ENCODE measurements at regions not wholly inside any gene's neighbourhood (a gene's known extent, or its start where the extent isn't known, plus 50 kb on each side); places are given as distances from the start of the nearest gene placed in this dataset.
A peak's percentile ranks its signal among the peaks of the same experiment; 100 is the strongest.

DNA sequence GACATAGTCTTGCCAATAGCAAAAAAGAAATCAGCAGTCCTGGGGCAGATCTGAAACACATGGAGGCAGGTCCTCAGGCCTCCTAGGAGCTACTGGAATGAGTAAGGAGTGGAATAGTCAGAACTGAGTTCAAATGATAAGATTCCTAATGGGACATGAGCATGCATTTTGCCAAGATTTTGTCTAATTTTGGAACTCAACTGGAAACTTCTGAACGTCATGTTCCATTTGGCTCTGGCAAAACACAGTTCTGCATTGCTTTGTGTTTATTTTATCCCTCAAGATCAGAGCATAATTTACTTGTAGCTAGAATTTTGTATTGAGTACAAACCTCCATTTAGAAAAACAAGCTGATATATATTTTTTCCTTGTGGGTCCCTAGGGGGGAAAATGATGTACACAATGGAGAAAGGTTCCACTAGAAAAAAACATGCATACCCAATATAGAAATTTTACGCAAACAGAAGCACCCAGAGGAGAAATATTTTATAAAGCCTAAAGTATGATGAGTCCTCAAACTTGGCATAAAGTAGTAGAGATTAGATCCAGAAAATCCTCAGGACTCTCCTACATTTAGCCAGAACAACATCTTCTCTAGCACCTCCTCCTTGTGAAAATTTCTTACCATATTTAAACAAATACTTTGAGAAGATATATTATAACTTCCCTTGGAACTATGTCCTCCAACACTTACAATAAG lies 149.0 kb upstream of the SERP2 start:
- no peak for ATAC-seq

- ATAC-seq, result no peak
Measured at GRCh38 chr13:44229371-44230030, 144.1 kb upstream of the SERP2 start.

DNA sequence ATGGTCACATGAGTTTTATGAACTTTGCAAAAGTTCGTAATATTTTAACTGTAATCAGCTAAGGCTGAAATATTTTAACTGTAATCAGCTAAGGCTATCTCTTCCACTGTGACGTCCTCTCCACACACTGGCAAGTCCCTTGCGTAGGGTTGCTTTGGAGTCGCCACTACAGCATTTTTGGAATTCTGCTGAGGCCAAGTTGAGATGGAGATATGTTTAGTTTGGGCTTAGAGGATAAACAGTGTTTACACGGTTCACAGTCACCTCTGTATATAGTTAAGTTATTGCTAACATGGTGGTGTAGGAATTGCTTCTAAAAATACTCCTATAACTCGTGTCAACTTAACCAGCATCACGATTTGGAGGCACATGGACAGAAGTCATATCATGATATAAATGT lies 143.6 kb upstream of the SERP2 start:
- no peak for ATAC-seq

- no peak for ATAC-seq
Measured at GRCh38 chr13:44230736-44231135, 142.9 kb upstream of the SERP2 start.

DNA sequence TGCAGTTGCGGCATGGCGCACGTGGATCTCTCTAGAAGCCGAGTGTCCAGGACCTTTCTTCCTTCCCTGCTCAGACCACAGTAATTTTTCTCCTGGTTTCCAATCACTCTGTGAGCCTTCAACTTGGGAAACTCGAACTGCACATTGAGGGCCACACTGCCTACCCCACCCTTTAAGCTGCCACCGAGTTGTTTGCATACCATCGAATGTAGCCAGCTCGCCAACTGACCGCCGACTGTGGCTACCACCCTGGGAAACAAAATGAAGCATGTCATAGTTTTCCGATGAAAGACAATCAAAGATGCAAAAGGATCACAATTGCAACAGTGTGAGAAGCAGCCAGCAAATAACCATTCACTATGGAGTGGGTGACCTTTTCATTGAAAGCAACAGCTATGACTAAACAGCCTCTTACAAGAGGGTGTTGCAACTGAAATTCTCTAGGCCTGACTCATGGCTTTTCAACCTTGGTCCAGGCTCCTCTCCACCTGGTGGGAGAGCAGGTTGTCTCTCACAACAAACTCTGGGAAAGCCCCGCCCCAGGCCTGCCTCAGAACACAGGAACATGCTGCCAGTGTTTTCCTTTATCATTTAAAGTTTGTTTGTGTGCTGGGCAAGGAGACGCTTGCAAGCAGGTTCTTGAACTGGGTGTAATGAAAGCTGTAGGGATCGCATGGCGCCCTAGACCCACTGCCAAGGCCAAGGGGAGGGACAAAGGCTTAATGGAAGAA lies 141.7 kb upstream of the SERP2 start:
- ATAC-seq, result peak; percentile 98

- no peak for ATAC-seq
Measured at GRCh38 chr13:44232774-44233173, 140.8 kb upstream of the SERP2 start.

DNA sequence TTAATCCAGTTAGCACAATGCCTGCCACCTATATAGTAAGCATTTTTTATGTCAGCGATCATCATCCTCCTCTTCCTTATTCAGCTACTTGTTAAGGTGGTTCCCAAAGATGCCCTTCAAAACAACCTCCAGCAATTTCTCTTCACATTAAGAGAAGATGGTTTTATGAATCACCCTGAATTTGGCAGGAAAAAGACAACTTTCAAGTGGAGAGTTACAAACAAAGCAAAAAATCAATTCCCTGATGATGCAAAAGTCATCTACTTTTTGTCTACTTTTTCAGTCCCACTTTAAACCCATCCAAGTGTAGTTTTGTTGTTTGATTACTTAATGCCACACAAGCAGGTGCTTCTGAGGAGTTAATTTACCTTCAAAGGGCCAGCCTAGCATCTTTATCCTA lies 139.1 kb upstream of the SERP2 start:
- ATAC-seq, result no peak

DNA sequence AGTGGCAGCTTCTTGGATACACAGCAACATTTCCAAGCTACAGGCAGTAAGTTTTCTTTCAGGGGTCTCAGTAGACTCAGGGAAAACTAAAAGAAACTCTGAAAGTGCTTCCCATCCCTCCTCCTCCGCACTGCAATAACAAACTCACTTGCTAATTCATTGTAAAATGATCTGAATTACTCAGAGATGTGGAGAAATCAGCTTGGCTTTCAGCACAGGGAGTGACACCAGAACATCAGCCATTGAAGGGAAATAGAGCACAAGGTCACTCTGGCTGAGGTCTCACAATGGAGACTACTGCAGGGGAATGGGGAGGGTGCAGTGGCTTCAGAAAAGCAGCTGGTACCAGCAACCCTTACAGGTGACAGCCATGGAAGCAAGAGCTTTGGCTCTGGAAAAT lies 137.3 kb upstream of the SERP2 start:
- no peak for ATAC-seq

- no peak for ATAC-seq
Measured at GRCh38 chr13:44236801-44237207, 136.8 kb upstream of the SERP2 start.

DNA sequence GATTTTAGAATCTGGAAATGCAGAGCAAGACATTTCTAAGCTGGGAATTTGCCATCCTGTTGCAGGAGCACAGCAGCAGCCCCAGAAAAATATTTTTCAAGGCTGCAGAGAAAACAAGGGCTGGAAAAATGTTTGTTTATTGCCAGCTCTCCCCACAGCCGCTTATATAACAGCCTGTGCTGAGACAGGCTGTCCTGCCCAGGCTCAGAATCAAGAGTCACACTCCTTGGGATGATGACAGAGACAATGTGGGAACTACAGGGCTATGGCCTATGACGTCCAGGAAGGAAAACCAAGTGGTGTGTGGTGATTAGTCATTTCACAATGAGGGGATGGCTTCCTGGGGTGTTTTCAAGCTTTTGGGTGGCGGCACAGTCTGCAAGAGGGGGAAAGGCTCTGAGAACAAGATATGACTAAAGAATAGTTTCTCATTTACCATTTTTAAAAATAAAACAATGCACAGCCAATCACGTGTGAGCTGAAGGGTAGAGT lies 136.3 kb upstream of the SERP2 start:
- peak; percentile 82 for ATAC-seq

GRCh38 chr13:44237881-44238421 lies 135.7 kb upstream of the SERP2 start:
- ATAC-seq, result peak; percentile 86

- ATAC-seq, result no peak
Measured at GRCh38 chr13:44240611-44241145, 132.9 kb upstream of the SERP2 start.

DNA sequence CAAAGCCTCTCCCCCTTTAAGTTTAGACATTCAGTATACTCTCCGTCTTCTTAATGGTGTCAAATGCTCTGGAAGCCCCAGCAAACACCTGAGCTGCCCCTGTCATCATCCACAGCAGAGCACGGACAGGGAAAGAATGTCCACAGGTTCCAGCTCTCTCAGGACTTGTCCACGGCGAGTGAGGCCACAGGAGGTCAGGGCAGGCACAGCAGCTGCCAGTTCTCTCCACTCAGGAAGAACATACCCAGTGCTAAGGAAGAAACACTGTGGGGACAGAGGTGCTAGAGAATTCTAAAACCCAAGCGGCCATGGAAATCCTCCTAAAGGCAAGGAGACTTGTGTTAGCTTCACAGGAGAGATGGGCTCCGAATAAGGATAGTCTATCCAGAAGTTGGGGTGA lies 132.0 kb upstream of the SERP2 start:
- ATAC-seq, result no peak

- no peak for ATAC-seq
Measured at GRCh38 chr13:44242766-44243165, 130.9 kb upstream of the SERP2 start.

DNA sequence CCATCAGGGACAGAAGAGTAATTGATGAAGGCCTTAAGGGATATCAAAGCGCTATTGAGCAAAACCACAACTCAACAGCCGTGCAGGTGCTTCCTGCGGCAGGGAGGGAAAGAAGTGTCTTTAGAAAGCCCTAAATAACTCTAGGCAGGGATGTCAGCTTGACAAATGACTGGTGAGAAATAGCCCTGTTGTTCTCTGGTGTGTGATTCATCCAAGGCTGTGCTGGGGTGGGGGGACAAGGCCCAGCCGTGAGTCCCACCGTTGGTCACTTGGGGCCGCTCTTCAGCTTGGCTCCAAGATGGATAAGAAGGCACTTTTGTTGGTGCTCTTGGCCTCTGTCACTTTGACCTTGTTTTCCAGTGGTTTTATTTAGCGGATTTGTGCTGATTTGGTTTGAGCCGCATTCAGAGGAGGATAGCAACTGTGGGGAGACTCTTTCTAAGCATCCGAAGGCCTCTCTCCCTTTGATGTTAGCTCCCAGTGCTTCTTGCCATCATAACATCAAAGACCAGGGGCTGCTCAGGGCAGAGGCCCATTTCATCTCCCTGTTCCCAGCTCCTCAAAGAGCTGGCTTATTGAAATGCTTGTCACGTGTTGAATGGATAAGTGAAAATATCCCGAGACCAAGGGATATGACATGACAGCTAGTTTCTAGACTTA lies 130.3 kb upstream of the SERP2 start:
- peak; percentile 83 for ATAC-seq

DNA sequence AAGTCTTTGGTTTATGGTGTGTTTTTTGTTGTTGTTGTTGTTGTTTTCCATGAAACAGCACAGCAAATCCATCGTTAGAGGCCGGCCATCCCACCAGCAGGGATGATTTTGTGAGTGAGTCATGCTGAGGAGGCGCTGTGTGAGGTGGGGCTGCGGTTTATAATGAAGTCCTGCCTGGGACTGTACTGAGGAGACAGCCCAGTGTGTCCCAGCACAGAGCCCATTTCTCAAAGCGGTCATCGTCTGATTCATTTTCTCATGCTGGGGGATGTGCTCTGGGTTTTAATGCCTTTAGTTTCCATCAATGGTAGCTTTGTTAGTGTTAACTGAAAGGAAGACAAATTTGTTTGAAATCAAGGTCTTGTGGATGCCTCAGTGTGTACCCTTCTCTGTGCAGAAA lies 129.3 kb upstream of the SERP2 start:
- peak; percentile 48 for ATAC-seq

DNA sequence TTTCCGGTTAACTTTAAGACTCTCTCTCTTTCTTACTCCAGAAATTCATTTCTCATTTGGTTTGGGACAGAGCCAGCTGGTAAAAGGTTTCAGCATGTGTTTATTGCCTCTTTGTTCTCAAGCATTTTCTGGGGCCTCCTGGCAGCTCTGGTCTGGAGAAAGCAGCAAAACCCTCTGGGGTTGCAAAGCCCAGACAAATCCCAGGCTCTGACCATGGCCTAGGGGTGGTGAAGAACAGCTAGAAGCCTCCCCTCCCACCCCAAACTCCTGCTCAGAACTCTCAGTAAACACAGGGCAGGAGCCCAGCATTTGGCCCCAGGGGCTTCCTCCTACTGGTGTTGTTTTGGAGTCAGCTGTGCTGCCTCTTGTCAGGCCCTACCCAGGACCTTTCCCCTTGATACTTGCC lies 124.2 kb upstream of the SERP2 start:
- no peak for ATAC-seq

DNA sequence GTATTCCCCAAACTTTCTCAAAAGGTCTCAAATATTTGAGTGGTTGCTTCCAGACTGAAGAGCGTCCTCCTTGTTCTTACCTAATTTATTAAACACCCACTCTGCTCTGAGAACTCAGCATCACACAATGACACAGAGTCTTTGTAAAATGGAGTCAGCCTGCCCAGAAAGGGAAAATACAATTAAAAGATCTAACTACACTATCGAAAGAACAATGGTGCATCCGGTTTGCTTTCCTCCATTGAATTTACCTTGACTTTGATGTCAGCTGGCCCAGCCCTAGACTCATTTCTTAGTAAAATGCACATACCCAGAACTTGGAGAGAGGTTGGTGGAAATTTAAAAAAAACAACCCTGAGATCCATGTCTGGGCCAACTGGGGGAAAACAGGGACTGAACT lies 120.7 kb upstream of the SERP2 start:
- ATAC-seq, result no peak

GRCh38 chr13:44255771-44256364 lies 117.8 kb upstream of the SERP2 start:
- ATAC-seq, result no peak

- ATAC-seq, result no peak
Measured at GRCh38 chr13:44257796-44258195, 115.8 kb upstream of the SERP2 start.

GRCh38 chr13:44259045-44260027 lies 114.3 kb upstream of the SERP2 start:
- ATAC-seq, result peak; percentile 30
